ENCODE measurements at regions not wholly inside any gene's neighbourhood (a gene's known extent, or its start where the extent isn't known, plus 50 kb on each side); places are given as distances from the start of the nearest gene placed in this dataset.

DNA sequence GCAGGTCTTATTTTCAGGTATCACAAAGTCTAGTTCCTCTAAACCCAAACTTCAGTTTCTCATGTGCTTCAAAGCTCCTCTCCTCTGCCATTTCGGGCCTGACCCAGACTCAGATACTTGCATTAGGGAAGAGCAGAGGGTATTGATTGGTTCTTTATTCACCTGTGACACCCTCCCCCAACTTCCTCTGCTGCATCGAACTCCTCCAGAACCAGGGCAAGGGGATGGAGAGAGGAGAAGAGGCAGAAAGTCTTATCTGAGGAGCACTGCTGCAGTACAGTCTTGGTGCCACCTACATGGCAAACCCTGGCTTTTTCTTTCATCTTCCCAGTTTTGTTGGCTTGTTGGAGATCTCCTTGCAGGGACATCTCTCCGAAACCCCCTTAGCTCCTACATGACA lies 96.0 kb upstream of the OSMR start:
- TF ChIP-seq POLR2A (IDR thresholded peaks at IDR 0.05; ENCODE audit: low read length), result no peak
- TF ChIP-seq GATA1 (IDR thresholded peaks at IDR 0.05; ENCODE audit: low read depth, low read length), result no peak

All from erythroblast (primary cell).